ENCODE measurements at regions not wholly inside any gene's neighbourhood (a gene's known extent, or its start where the extent isn't known, plus 50 kb on each side); places are given as distances from the start of the nearest gene placed in this dataset.

DNA sequence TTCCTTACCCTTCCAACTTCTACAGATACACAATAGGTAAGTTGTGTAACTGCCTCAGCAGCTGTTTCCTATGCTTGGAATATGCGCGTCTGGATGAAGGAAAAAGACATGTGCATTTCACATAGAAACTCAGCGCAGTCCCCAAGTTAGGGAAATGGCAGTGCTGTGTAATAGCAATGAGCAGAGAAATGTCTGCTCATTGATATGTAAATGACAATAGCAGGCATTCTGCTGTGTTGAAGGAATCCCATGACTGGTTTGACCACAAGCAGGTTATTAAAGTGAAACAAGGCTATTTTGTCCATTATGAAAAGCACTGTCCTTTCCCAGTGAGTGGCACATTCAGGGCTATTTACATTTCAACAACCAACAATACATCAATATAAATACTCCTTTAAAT, 106.6 kb downstream of the BTG1 start:
- no peak for TF ChIP-seq CTCF (IDR thresholded peaks at IDR 0.05)
- TF ChIP-seq POLR2AphosphoS5 (IDR thresholded peaks at IDR 0.05; ENCODE audit: low read depth, low read length): no peak
